HG02763 (cell line): ENCODE measurements at regions not wholly inside any gene's neighbourhood (a gene's known extent, or its start where the extent isn't known, plus 50 kb on each side); places are given as distances from the start of the nearest gene placed in this dataset.
A peak's percentile ranks its signal among the peaks of the same experiment; 100 is the strongest.

ENCODE experiments used
- ATAC-seq: cut with Tn5 transposase; IDR thresholded peaks from one replicate; pipeline ENCODE4 v1.9.1; 2021; ENCODE audit warnings: mild to moderate bottlenecking, moderate library complexity; ENCODE audit not compliant: unreplicated experiment

DNA sequence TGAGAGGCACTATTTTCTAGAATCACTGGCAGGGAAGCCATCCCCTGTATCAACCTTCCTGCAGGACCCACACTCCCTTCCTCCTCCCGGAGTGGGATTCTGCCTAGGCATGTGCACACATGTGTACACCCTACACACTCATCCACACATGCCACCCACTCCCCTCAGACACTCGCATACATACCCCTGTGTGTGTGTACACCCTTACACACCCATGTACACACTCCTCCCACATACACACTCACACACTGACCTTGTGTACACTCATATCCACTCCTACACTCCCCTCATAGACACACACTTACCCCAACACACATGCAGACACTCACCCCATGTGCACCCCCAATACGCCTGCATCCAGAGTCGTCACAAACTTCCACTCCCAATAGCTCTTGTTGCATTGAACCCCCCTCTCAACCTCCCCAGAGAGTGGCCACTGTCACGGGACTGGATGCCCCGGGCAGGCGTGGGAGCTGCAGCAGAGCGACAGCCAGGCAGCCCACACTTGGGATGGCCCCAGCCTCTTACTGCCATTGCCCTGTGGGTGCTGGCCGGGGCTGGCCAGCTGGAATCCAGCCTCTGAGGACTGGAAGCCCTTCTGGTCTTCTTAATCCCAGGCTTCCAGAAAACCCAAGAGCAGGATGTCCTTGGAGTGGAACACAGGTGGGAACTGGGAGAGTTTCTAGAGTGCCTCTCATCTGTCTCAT is 251.0 kb downstream of the LOXHD1 start:
- no peak for ATAC-seq

DNA sequence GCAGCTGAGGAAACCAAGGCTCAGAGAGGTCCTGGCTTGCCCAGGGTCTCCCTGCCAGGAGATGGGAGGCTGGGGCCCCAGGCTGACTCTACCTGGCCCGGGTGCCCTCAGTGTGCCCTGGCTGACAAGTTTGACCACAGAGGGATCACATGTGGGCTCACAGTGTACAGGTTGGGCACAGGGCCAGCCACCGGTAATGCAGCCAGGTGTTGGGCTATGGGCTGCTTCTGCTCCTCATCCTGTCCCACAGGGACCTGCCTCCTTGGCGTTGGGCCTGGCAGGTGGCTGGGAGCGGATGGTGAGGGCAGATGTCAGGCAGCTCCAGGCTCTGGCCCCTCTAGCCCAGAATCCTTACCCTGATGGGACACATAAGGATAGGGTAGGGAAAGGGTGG is 250.5 kb downstream of the LOXHD1 start:
- ATAC-seq: no peak

DNA sequence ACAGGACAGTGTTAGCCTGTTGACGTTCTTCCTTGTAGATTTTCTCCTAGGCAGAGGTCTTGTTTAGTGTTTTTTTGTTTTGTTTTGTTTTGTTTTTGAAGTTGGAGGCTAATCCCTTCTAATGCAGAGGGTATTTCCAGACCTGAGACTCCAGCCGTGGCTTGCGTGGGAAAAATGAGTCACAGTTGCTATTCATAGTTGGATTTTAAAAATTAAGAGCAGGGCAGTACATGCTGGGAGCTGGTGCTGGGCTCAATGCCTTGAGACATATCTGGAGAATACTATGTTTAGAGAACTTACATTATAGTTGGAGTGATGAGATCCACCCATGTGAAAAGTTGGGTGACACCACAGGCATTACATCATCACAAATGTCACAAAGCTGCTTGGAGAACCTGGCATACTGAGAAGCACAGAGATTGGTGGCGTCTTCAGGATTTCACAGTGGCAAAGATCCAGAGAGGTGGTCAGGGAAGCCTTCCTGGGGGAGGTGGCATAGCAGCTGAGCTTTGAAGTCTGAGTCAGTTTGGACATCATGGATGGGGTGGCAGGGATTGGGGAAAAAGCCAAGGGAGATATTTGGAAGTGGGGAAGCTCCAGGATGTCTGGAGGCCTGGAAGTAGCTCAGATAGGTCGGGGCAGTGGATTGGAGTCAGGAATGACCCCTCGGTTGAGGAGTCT is 249.4 kb downstream of the LOXHD1 start:
- no peak for ATAC-seq

DNA sequence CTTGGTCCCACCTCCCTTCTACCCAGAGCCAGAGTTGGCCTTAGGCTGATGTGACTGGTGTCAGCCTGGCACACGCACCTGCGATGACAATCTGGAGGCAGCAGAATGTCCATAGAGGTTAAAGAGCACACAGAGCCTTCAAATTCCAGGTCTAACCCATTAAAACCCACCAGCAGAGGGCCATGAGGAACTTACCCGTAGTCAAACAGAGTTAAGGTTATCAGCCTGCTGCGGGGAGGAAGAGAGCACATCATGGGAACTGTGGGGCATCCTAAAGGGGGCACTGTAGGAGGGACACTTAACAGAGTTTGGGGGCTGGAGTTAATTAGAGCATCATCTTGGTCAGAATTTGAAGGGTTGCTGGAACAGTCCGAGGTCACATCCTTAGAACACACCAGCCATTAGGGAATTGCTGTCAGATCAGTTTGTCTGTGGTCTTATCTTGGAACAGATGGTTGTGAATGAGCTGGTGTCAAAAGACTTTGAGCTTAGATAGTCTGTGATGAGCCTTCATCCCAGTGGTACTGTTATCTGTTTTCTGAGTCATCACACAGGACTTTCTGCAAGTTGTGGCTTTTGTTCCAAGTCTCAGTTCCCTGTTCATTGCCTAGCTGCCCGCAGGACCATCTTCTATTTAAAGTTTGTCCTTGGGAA is 248.6 kb downstream of the LOXHD1 start:
- no peak for ATAC-seq

DNA sequence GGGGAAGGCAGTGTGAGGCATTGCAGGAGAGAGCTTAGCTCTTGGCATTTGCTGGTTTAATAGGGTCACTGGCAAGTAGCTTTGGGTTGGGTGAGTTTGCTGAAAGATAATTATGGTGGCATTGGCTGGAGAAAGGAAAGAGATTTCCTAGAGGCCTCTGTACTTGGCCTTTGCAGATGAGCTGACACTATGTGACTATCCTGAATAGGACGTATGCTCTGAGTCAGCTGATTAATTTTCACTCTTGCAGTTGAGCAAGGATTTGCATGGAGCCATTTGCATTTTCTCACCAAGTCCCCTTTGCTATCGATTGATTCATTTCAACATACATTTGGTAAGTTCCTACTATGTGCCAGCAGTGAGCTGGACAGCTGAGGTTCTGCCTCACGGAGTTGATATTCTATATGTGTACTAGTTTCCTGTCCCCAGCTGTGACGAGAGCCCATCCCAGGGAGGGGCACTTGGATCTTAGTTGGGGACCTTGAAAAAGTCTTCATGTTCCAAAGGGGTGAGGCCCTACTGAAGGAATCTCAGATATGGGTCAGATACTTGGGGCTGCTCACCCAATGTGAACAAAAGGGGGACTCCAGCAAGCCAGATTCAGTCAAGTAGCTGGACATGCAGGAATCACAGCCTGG is 245.7 kb downstream of the LOXHD1 start:
- ATAC-seq: no peak

DNA sequence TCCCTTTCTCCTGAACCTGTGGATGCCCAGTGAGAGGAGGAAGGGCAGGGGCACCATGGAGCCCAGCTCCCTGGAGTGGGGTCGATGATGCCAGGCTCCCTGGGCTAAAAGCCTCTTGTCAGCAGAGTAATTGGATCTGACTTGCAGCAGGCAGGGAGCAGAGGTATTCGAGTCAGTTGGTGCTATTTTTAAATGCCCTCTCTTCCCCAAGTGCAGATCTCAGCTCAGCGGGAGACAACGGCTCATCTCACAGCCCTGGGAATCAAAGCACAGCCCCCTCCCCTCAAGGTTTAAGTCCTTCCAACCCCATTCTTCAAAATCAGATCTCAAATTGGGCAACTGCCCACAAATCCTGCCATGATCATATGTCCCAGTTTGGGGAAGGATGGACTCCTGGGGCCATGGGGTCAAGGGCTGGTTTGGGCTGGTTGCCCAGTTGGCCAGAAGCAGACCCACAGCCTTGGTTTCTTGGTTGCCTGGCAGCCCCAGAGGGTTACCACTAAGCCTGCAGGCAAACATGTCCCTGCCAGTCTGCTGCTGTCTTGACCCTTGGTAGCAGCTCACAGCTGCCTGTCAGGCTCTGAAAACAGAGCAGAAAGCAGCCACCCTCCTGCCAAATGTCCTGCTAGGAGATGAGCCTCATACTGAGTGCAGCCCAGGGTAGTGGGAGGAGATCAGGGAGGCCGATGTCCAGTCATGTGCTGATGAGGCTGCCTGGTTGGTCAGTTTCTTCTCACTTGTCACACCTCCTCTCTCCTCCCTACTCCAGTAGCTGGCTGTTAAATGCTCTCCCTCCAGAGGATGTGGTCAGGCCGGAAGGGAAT is 244.9 kb downstream of the LOXHD1 start:
- ATAC-seq: no peak

DNA sequence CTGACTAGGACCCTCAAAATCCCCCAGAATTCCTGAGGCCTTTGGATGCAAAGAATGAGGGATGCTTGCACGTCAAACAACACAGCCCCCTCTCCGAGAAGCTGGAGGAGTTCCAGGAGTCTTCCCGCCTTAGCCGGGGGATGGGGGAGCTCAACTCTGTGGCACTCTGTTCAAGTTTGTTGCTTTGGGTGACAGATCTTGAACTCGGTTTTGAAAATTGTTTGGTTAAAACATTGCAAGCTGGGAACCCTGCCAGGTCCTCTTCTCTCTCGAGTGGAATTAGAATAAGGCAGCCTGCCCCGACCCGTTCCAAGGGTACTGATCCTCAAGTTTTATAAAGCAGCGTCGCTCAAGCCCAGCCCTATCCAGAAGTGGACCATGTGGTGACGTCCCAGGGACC is 244.1 kb downstream of the LOXHD1 start:
- ATAC-seq: no peak

DNA sequence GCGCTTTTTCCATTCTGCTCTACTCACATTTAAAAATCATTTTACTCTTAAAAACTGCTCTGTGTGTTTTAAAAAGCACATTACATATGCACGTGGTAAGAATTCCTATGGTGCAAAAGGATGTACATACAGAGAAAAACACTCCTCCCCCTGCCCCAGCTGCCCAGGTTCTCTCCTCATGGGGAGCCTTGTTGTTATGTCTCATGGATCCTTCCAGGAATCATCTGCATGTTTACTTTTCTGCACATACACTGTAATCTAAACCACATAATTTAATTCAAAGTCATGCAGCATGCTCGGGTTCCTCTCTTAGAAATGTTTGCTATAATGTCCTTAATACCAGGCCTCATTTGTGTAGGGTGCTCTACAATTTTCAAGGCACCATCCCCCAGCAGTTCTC is 243.3 kb downstream of the LOXHD1 start:
- ATAC-seq: no peak

DNA sequence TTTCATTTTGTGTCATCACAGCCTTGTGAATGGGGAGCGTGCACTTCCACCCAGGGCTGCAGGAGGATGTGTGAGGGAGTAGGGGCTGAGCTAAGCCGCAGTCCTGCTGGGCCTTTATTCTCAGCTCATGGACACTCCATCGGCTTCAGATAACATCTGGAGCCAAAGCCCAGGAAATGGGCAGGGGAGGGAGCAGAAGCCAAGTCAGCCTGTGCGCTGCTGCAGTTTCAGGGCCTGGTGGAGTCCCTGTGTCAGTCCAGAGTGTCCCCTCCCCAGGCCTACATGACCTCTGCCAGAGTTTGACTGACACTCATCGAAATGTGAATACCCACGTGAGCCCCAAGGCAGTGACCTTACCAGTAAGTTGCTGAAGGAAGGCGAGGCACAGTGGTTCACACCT is 242.2 kb downstream of the LOXHD1 start:
- ATAC-seq: no peak

DNA sequence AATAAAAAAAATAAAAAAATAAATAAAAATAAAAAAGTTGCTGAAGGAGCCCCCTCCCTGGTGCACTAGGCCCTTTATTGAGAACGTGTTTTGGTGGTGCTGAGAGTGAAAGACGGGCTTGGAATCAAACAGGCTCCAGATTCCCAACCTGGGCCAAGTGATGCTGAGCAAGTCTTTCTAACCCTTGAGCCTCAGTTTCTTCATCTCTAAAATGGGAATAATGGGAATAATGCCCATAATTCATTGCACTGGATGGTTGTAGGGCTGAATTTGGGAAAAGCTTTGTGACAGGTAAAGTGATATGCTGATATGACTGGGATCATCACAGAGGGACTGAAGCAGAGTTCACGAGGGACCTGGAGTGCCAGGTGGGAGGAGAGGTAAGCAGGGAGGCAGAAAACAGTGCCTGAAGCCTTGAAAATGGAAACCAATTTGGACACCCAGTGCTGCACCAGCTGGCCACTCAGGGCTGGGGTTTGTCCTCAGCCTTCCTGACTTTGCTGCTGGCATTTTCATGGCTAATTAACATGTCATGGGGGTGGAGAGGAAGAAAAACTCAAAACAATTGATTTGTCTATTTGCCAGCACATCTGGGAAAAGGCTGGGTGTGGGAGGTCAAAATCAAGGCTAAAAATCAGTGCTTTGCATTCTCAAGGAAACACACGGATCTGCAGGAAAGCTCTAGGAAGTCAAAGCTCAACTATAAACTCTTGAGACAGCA is 241.3 kb downstream of the LOXHD1 start:
- no peak for ATAC-seq

DNA sequence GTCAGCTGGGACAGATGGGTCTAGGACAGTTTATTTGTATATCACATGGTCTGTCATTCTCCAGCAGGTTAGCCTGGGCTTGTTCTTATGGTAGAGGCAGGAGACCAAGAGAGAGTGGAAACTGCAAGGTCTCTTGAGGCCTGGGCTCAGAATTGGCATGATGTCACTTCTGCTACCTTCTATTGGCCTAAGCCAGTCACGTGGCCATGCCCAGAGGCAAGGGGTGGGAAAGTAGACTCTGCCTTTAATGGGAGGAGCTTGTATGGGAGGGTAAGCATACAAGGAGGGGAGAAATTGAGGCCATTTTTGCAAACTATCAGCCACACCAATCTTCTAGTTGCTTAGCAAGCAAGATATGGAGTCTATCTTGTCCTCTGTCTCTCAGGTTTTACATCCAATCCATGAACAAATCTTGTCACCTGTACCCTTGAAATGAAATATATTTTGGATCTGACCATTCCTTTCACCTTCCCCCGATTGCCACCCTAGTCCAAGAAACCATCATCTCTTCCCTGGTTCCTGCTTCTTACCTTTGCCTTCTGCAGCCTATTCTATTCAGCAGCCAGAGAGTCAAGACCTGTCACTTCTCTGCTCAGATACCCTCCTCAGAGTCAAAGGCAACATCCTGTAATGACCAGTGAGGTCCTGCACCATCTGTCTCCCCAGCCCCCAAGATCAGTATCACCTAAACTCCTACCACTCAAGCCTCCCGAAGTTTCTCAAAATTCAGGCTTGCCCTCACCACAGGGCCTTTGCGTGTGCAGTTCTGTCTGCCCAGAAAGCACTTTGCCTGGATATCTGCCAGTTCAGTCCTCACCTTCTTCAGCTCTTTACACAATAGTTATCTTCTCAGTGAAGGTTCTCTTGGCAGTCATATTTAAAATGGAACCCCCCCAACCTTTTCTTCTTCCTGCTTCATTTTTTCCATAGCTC is 240.0 kb downstream of the LOXHD1 start:
- no peak for ATAC-seq

DNA sequence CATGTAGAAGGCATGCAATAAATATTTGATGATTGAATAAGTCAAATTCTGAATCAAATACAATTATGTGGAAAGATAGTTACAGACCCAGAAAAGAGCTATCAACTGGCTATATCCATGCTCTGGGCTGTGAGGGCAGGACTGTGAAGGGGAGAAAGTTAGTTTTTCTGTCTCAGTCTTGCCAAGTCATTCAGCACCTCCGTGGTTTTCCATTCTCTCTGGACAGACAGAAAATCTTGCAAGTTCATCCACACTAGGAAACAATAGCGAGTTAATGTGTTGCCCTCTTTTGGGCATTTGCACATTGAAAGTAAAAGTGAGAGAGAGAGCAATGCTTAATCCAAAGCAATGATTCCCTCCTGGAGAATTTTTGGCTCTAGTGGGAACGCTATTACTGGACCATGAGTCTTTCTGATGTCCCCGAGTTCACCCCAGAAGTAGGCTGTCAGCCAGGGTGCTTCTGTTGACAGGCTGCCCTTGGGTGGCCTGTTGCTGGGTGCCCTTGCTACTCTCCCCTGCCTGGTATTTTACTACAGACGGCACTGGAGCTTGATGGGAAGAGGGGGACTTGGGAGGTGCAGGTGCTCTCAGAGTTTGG is 238.3 kb downstream of the LOXHD1 start:
- no peak for ATAC-seq

DNA sequence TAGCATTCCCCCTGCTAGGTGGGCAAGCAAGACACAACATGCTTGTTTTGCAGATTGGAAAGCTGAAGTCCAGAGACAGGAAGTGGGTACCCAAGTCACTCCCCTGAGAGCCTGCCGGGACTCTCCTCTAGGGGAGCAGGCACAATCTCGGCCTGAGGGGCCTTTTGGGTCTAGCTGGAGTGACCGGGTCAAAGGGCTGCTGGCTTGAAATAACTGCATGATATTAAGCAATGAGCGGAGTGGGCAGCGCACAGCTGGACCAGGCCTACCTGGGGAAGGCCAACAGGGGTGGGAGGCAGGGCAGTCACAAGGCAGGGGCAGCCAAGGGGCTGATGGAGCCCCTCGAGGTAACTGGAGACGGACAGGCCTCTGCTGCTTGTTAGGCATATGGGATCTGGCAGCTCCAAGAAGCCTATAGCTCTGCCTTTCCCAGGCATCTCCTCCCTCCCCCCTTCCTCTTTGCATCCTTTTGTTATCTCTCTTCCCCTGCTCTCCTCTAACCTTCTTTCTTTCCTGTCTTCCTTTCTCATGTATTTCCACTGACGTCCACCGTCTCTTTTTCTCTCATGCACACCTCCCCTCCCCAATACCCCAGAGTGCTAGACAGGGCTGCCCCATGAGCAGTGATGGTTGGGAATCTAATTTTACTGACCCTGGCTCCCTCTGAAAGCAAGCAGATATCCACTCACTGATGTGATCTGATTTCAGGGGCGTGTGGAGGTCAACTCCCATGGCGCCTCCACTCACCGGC is 237.5 kb downstream of the LOXHD1 start:
- ATAC-seq: peak; percentile 45

DNA sequence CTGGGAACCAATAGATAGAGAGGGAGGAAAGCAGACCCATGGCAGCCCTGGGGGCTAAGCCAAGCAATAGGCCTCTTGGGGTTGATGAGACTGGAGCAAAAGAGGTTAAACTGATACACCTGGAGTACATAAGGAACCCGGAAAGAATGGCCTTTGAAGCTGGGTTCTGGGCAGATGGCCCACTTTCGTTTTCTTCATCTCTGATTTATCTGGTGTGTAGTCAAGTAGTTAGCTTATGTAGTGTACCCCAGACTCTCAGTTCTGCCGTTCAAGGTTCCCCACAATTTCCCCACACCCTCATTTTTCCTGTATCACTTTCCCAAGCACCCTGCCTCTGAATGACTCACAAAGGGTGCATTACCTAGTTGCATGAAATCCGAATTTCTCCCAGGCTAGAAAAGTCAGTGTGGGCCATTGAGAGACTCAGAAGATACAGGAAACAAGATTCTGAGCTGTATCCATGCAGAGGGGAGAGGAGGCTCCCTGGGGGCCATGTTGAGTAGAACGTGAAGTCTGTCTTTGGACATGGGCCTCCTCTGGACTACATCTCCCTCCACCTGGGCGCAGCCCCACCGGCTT is 235.0 kb downstream of the LOXHD1 start:
- no peak for ATAC-seq

DNA sequence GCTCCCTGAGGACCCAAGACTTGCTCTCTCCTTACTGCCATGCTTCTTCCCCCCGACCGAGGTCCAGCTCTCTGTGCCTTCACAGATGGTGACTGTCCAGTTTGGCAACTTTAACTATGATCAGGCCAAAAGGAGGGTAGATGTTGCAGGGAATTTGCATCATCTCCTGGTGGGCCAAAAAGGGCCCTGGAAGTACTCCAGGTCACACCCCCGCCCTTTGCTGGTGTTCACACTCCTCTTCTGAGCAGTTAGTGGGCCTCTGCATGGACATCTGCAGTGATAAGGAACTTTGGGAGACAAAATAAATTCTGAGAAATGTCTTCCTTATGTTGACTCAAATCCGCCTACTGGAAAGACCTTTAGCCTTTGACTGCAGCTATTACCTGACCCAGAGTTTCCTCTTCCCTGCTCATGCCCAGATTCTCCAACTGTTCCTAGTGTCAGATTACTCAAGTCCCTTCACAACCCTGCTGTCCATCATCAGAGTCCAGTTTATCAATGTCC is 234.4 kb downstream of the LOXHD1 start:
- ATAC-seq: no peak

DNA sequence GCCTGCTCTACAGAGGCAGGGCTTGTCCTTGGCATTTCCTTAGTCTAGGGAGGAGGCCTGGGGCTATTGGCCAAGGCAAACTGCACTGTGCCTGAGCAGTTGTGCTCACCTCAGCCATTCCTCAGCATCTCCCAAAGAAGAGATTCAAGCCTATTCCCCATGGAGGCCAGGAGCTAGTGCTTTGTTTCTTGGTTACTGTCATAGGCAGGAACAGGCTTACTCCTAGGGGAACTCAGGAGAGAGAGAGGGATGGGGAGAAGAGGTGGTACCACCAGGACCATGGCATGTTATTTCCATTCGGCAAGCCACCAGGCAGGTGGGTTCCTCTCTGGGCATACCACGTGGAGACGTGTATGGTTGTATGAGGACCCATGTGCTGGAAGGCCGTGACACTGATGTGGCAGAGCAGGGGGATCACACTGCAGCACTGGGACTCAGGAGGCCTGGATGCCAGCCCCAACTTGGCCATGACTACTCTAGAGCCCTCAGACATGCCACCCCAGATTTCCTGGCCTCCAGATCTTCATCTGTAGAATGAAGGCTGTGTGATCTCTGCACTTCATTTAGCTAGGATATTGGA is 233.7 kb downstream of the LOXHD1 start:
- no peak for ATAC-seq

DNA sequence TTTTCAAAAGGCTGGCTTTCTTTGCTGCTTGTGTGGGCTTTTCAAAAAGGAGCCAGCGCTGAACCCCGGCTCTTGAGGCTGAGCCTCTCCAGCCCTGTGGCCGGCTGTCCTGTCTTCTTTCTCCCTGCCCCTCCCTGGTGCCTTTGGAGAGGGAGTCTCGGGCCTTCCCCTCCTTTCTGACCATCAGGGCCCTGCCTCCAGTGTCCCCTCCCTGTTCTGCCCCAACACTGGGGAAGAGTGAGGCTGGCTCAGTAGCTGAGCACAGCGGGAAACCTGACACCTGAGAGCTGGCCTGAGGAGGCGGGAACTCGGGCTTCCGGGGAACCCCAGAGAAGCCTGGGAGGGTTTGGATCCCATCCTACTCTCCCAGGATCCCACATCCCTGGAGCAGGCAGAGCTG is 232.1 kb downstream of the LOXHD1 start:
- ATAC-seq: no peak
